Esophagus squamous epithelium (tissue), 5 donors: ENCODE measurements at regions not wholly inside any gene's neighbourhood (a gene's known extent, or its start where the extent isn't known, plus 50 kb on each side); places are given as distances from the start of the nearest gene placed in this dataset.

Experiments used
- DNase-seq: peaks from one replicate; lab custom pipeline; 2025; lab: John Stamatoyannopoulos, UW
- H3K27ac ChIP-seq, 4 donors: fragments of 200-600 bp; sonication (generic); one replicate each; pipeline ENCODE4 v1.5.1; 2016 to 2019; ENCODE audit warnings: mild to moderate bottlenecking in 1 of 4
- H3K27me3 ChIP-seq, 4 donors: fragments of 200-600 bp; sonication (generic); 1 replicate in 3 of 4; 2 replicates in 1 of 4; pipeline versions ENCODE4 v1.5.1 to v1.6.0; 2017 to 2021; ENCODE audit warnings: antibody characterized with exemption in 1 of 4
- H3K36me3 ChIP-seq, 3 donors: fragments of 200-600 bp; sonication (generic); one replicate each; pipeline ENCODE4 v1.5.1; 2016 to 2019
- H3K4me1 ChIP-seq, 3 donors: fragments of 200-600 bp; sonication (generic); one replicate each; pipeline ENCODE4 v1.5.1; 2017 to 2019
- H3K4me3 ChIP-seq, 4 donors: fragments of 200-600 bp; sonication (generic); 1 replicate in 3 of 4; 2 replicates in 1 of 4; pipeline ENCODE4 v1.5.1; 2016 to 2019; ENCODE audit warnings: mild to moderate bottlenecking in 2 of 4, moderate library complexity in 1 of 4
- H3K9me3 ChIP-seq, 3 donors: fragments of 200-600 bp; sonication (generic); one replicate each; pipeline ENCODE4 v1.5.1; 2016 to 2019
- POLR2A ChIP-seq, 4 donors: fragments of 450-650 bp; IDR thresholded peaks; one replicate each; pipeline ENCODE4 v1.6.1; 2017; ENCODE audit warnings: antibody characterized with exemption in 4 of 4, mild to moderate bottlenecking in 4 of 4, moderate library complexity in 3 of 4
- WGBS, 2 donors: methylation state at CpG; one replicate each; pipeline ENCODE4 v1.1.5; 2018; 5-methylcytosine and 5-hydroxymethylcytosine counted together
- intact Hi-C: fragments of 100-400 bp; cut with DNase I; formaldehyde crosslinking; loops from one replicate; pipeline ENCODE4 v1.15.0; 2022
- TF ChIP-seq, protein P1 (sequence below), 6 experiments: fragments of 450-650 bp in 4 of 6; fragments of 200-600 bp in 2 of 6; sonication (generic) in 2 of 6; IDR thresholded peaks; one replicate each; pipeline ENCODE4 v1.5.1; 2016 to 2019; ENCODE audit warnings: antibody characterized with exemption in 6 of 6, mild to moderate bottlenecking in 4 of 6, moderate library complexity in 4 of 6
- donor health status: DM: yes; HTN: yes; CAD: no.

DNA sequence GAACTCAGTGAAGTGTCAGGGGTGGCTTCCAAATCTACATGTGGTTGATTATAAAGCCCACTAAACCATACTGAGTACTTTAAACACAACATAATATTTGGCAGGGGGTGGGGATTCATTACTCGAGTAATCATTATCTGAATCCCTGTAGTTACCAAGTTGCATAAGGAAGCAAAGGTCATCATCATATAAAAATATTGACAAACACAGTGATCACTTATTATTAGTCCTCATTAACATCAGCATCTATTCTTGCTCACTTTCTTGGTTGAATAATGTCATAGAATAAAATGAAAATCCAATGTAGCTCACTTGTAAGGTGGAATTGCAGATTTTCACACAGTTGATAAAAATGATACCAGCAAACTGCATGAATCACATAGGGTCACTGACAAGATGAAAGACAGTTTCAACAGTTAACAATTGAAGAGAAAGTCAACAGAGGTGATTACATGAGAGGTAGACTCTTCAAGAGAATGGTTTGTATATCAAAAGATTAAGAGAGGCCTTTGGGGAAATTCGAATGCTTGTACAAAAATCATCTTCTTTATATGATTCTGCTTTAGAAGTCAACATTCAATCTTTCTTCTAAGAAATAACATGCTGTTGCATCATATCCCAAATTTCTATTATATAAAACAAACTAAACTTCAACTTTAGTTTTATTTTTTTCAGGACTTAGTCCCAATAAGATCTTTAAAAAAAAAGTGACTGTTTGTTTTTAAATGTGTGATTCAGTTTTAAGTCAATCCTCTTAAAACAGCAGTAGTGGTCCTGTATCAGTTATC is 185.5 kb upstream of the KLF14 start:
- no peak overlapping the region for H3K4me3 ChIP-seq
- peaks cover 41 to 99% (median 59%) of the 10 kb centered on the region in 3 donors for H3K4me1 ChIP-seq
- H3K9me3 ChIP-seq: no peaks in the 10 kb centered on the region
- peak overlapping the region; percentile 79 to 96 (median 90) for H3K27ac ChIP-seq
- 70 to 81% methylated on average over 2 of the region's 2 CpGs for WGBS, 2 donors
- intact Hi-C loops: no loop called here
- peaks cover 0 to 7% (median 0%) of the 10 kb centered on the region in 3 donors for H3K36me3 ChIP-seq
- TF ChIP-seq, protein P1, sequence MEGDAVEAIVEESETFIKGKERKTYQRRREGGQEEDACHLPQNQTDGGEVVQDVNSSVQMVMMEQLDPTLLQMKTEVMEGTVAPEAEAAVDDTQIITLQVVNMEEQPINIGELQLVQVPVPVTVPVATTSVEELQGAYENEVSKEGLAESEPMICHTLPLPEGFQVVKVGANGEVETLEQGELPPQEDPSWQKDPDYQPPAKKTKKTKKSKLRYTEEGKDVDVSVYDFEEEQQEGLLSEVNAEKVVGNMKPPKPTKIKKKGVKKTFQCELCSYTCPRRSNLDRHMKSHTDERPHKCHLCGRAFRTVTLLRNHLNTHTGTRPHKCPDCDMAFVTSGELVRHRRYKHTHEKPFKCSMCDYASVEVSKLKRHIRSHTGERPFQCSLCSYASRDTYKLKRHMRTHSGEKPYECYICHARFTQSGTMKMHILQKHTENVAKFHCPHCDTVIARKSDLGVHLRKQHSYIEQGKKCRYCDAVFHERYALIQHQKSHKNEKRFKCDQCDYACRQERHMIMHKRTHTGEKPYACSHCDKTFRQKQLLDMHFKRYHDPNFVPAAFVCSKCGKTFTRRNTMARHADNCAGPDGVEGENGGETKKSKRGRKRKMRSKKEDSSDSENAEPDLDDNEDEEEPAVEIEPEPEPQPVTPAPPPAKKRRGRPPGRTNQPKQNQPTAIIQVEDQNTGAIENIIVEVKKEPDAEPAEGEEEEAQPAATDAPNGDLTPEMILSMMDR (IDR thresholded peaks at IDR 0.05): no peak
- no peak for TF ChIP-seq POLR2A (IDR thresholded peaks at IDR 0.05)
- no peak for DNase-seq
- no peaks in the 10 kb centered on the region for H3K27me3 ChIP-seq

GRCh38 chr7:130920122-130920521 is 186.1 kb upstream of the KLF14 start:
- DNase-seq: no peak
- Histone ChIP-seq H3K4me1 (peaks cover 37 to 99% (median 59%) of the 10 kb centered on the region in 3 donors), H3K36me3 (peaks cover 0 to 7% (median 0%) of the 10 kb centered on the region in 3 donors), H3K27me3 (no peaks in the 10 kb centered on the region), H3K9me3 (no peaks in the 10 kb centered on the region), H3K27ac (peak overlapping the region; percentile 31 to 96 (median 60)), H3K4me3 (no peak overlapping the region)
- TF ChIP-seq, protein P1 (IDR thresholded peaks at IDR 0.05): no peak
- no peak for TF ChIP-seq POLR2A (IDR thresholded peaks at IDR 0.05)
- 60 to 64% methylated on average over 3 of the region's 3 CpGs for WGBS, 2 donors
- intact Hi-C loops: no loop called here

DNA sequence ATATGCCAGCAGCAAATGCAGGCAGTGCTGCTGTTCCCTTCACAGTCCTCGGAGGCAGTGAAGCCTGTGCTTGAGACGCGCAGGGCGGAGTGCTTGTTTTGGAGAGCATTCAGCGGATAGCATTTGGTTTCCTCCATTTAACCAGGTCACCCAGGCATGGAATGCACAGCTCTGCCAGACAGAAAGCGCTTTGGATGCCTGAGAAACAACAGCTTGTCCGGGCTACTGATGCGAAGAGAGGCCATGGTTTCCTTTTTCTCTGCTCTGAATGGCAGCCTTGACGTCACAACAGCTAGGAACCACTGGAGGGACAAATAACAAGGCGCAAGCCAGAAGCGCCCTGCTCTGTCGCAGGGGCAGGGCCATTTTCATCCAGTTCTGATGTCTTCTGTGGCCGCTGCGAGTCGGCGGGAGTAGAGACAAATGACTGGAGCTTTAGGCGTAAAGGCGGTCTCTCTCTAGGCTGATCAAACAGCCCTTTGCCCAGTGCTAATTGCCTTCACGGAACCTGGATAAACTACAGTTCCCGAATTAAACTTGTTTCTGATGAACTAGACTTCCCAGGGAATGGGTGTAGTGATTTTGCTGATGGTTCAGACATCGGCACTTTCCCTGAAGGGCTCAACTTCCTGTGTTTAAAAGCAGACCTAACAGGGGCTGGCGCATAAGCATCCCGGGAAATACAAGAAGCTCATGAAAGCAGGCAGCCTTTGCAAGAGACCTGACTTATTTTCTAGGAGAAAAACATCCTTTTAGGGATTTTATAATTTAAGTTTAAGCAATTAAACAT is 187.6 kb upstream of the KLF14 start:
- no peaks in the 10 kb centered on the region for H3K27me3 ChIP-seq
- TF ChIP-seq, protein P1 (IDR thresholded peaks at IDR 0.05): no peak
- no peak for TF ChIP-seq POLR2A (IDR thresholded peaks at IDR 0.05)
- intact Hi-C loops: no loop called here
- DNase-seq: no peak
- WGBS, 2 donors: 56 to 63% methylated on average over 15 to 20 of the region's 23 CpGs
- H3K4me1 ChIP-seq: peaks cover 32 to 99% (median 51%) of the 10 kb centered on the region in 3 donors
- H3K4me3 ChIP-seq: peak overlapping the region in 3 of 4 donors; percentile 13 to 45 (median 31)
- H3K36me3 ChIP-seq: peaks cover 0 to 7% (median 0%) of the 10 kb centered on the region in 3 donors
- no peaks in the 10 kb centered on the region for H3K9me3 ChIP-seq
- peak overlapping the region; percentile 73 to 96 (median 83) for H3K27ac ChIP-seq

DNA sequence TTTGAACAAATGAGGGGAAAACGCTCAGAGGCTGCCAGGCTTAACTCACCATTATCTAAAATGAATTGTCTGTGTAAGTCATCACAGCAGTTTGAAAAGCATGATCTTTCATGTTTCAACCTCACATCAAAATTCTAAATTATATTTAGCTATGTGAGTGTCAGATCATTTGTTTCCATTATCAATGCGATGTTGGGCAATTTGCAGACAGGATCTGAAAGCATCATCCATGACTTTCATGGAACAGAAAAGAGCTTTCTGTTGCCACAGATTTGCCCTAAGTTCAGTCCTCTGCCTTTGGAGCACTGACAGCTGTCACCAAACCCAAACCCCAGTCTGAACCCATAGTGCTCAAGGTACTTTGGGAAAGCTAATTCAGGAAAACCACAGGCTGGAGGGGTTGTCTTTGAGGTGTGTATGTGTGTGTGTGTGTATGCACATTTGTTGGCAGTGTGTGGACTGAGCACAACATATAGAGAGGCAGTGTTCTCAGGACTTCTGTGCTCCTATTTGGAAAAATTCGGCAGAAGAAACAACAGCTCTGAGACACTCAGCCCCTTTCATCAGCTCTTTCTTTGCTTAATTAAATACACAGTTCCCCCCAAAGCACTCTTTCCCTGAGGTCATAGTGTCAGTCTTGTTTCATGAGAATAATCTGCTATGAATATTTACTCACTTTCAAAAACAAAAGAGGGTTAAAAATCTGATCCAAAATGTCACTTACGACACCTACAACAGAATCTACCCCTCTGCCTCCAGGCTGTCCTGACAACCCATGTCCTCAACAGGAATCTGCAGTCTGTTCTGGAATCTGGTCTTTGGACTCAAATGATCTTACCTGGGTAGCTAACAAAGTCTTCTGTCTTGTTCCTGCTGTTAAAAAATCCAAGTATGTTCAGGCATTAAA is 188.5 kb upstream of the KLF14 start:
- TF ChIP-seq, protein P1 (IDR thresholded peaks at IDR 0.05): no peak
- no peak for TF ChIP-seq POLR2A (IDR thresholded peaks at IDR 0.05)
- no peak for DNase-seq
- Histone ChIP-seq H3K9me3 (no peaks in the 10 kb centered on the region), H3K4me1 (peaks cover 23 to 99% (median 42%) of the 10 kb centered on the region in 3 donors), H3K36me3 (peaks cover 0 to 14% (median 0%) of the 10 kb centered on the region in 3 donors), H3K27me3 (no peaks in the 10 kb centered on the region), H3K27ac (peak overlapping the region; percentile 73 to 96 (median 83)), H3K4me3 (peak overlapping the region in 1 of 4 donors; percentile 31)
- intact Hi-C loops: no loop called here
- 44 to 45% methylated on average over 4 of the region's 4 CpGs for WGBS, 2 donors
